B cell (primary cell): ENCODE measurements at regions not wholly inside any gene's neighbourhood (a gene's known extent, or its start where the extent isn't known, plus 50 kb on each side); places are given as distances from the start of the nearest gene placed in this dataset.

ENCODE experiments used
- ATAC-seq: fragments of 200-7000 bp; cut with Tn5 transposase; one replicate; pipeline ENCODE4 v1.10.0; 2021; ENCODE audit warnings: low read depth, mild to moderate bottlenecking, moderate number of reproducible peaks, moderate library complexity
- CTCF ChIA-PET: fragments of 350-600 bp; sonication (Branson Sonifier 250); formaldehyde crosslinking; loops from one replicate; lab custom pipeline; 2021; ENCODE audit warnings: antibody characterized with exemption, inconsistent platforms; lab: Charles Lee
- POLR2A ChIA-PET: fragments of 350-600 bp; sonication (Branson Sonifier 250); formaldehyde crosslinking; loops from one replicate; lab custom pipeline; 2021; ENCODE audit warnings: antibody characterized with exemption; lab: Charles Lee
- DNase-seq: peaks from one replicate; pipeline ENCODE4 v3.0.0; 2013
- H2AFZ ChIP-seq: 2 replicates; pipeline ENCODE4 v1.6.1; 2012; ENCODE audit warnings: mild to moderate bottlenecking, low read depth, low read length; ENCODE audit not compliant: insufficient read depth, poor library complexity, severe bottlenecking
- H3K27ac ChIP-seq, 2 donors: 1 replicate in 1 of 2; 2 replicates in 1 of 2; pipeline ENCODE4 v1.5.1; 2012 to 2013; ENCODE audit warnings: low read length in 2 of 2, mild to moderate bottlenecking in 2 of 2, moderate library complexity in 1 of 2
- H3K27me3 ChIP-seq, 4 experiments: fragments of 200-600 bp in 1 of 4; sonication (generic) in 1 of 4; replicated peaks in 1 of 4; 1 replicate in 2 of 4; 2 replicates in 2 of 4; pipeline versions ENCODE4 v1.6.1 to v1.7.0; 2013 to 2016; ENCODE audit warnings: low read length in 3 of 4, mild to moderate bottlenecking in 2 of 4, mixed read lengths in 1 of 4, moderate library complexity in 1 of 4; ENCODE audit not compliant: insufficient read depth in 4 of 4, control insufficient read depth in 3 of 4; ENCODE audit errors: control extremely low read depth in 1 of 4
- H3K36me3 ChIP-seq, 2 experiments: replicated peaks in 1 of 2; 1 replicate in 1 of 2; 2 replicates in 1 of 2; pipeline versions ENCODE4 v1.6.1 to v1.7.1; 2013; ENCODE audit warnings: low read length in 1 of 2; ENCODE audit not compliant: insufficient read depth in 2 of 2, control insufficient read depth in 1 of 2; ENCODE audit errors: control extremely low read depth in 1 of 2, extremely low read depth in 1 of 2
- H3K4me1 ChIP-seq, 2 donors: fragments of 200-600 bp in 1 of 2; sonication (generic) in 1 of 2; 1 replicate in 1 of 2; 2 replicates in 1 of 2; pipeline versions ENCODE4 v1.5.1 to v1.6.1; 2013 to 2017; ENCODE audit warnings: low read length in 2 of 2; ENCODE audit not compliant: control insufficient read depth in 2 of 2, insufficient read depth in 2 of 2
- H3K4me2 ChIP-seq: replicated peaks from 2 replicates; pipeline ENCODE3; 2012; ENCODE audit warnings: mild to moderate bottlenecking, low read depth, low read length; ENCODE audit not compliant: poor library complexity, severe bottlenecking
- H3K4me3 ChIP-seq, 5 experiments: fragments of 200-600 bp in 1 of 5; sonication (generic) in 1 of 5; 1 replicate in 3 of 5; 2 replicates in 2 of 5; pipeline versions ENCODE4 v1.5.1 to v1.7.0; 2011 to 2016; ENCODE audit warnings: low read length in 4 of 5, mild to moderate bottlenecking in 4 of 5, low read depth in 2 of 5, control low read depth in 1 of 5, moderate library complexity in 1 of 5; ENCODE audit not compliant: insufficient read depth in 1 of 5; ENCODE audit errors: control extremely low read depth in 1 of 5, extremely low read depth in 1 of 5
- H3K79me2 ChIP-seq: fragments of 200-600 bp; sonication (generic); one replicate; pipeline ENCODE4 v1.6.0; 2016; ENCODE audit warnings: low read length; ENCODE audit not compliant: control insufficient read depth, insufficient read depth
- H3K9ac ChIP-seq: fragments of 200-600 bp; sonication (generic); 2 replicates; pipeline ENCODE4 v1.6.1; 2017; ENCODE audit warnings: mild to moderate bottlenecking, low read length, moderate library complexity
- H3K9me3 ChIP-seq, 3 donors: one replicate each; pipeline versions ENCODE4 v1.6.1 to v1.7.1; 2013; ENCODE audit warnings: low read length in 2 of 3; ENCODE audit not compliant: control insufficient read depth in 2 of 3, insufficient read depth in 1 of 3; ENCODE audit errors: control extremely low read depth in 1 of 3
- H4K20me1 ChIP-seq: 2 replicates; pipeline ENCODE4 v1.6.0; 2012; ENCODE audit warnings: mild to moderate bottlenecking, low read length; ENCODE audit not compliant: insufficient read depth, control insufficient read depth, poor library complexity, severe bottlenecking
- H3K27ac Mint-ChIP-seq: one replicate; pipeline ENCODE4 v1.8.0; 2021; ENCODE audit warnings: mixed read lengths
- H3K27me3 Mint-ChIP-seq: one replicate; pipeline ENCODE4 v1.8.0; 2021; ENCODE audit warnings: mixed read lengths
- H3K4me1 Mint-ChIP-seq: one replicate; pipeline ENCODE4 v1.8.0; 2021; ENCODE audit warnings: mixed read lengths
- H3K4me3 Mint-ChIP-seq: one replicate; pipeline ENCODE4 v1.8.0; 2021; ENCODE audit warnings: mixed read lengths
- H3K9me3 Mint-ChIP-seq: one replicate; pipeline ENCODE4 v1.8.0; 2022; ENCODE audit warnings: mixed read lengths; ENCODE audit not compliant: insufficient read depth
- CTCF ChIP-seq: fragments of 200-600 bp; IDR thresholded peaks from one replicate; pipeline ENCODE4 v1.8.0; 2022; ENCODE audit warnings: antibody characterized with exemption, mild to moderate bottlenecking
- EZH2 ChIP-seq: IDR thresholded peaks from 2 replicates; pipeline ENCODE4 v1.6.1; 2012; ENCODE audit warnings: borderline replicate concordance, low read depth, mild to moderate bottlenecking, moderate library complexity, low read length; ENCODE audit not compliant: insufficient read depth, poor library complexity, severe bottlenecking
- WGBS: methylation state at CpG from one replicate; pipeline ENCODE4 v1.1.5; 2013; ENCODE audit warnings: missing lambda C conversion rate; ENCODE audit not compliant: insufficient coverage; 5-methylcytosine and 5-hydroxymethylcytosine counted together
- intact Hi-C: fragments of 100-400 bp; cut with micrococcal nuclease; formaldehyde crosslinking; loops from one replicate; pipeline ENCODE4 v1.10.0; 2022

- H2AFZ ChIP-seq, result no peak overlapping the region
- ATAC-seq (no peak), DNase-seq (no peak)
- Mint-ChIP-seq H3K27me3 (no peaks in the 10 kb centered on the region), H3K27ac (no peak overlapping the region), H3K4me1 (no peaks in the 10 kb centered on the region), H3K9me3 (no peaks in the 10 kb centered on the region), H3K4me3 (no peak overlapping the region)
- H3K27ac ChIP-seq, result no peak overlapping the region
- intact Hi-C loops, result no loop called here
- WGBS, result no CpG with 5 or more reads among the region's 3 CpGs
- H3K4me1 ChIP-seq, result no peaks in the 10 kb centered on the region
- CTCF ChIA-PET, result no interaction called here
- H3K4me3 ChIP-seq, result no peak overlapping the region
- POLR2A ChIA-PET, result no interaction called here
- H3K9ac ChIP-seq, result no peak overlapping the region
- no peaks in the 10 kb centered on the region for H3K79me2 ChIP-seq
- H4K20me1 ChIP-seq, result no peaks in the 10 kb centered on the region
- H3K9me3 ChIP-seq, result no peaks in the 10 kb centered on the region
- TF ChIP-seq EZH2, result no peak
- no peak for TF ChIP-seq CTCF
- no peak overlapping the region for H3K4me2 ChIP-seq
- H3K36me3 ChIP-seq, result no peaks in the 10 kb centered on the region
- H3K27me3 ChIP-seq, result no peaks in the 10 kb centered on the region
Observed at GRCh38 chr5:143557061-143557818, 153.8 kb upstream of the NR3C1 start.

DNA sequence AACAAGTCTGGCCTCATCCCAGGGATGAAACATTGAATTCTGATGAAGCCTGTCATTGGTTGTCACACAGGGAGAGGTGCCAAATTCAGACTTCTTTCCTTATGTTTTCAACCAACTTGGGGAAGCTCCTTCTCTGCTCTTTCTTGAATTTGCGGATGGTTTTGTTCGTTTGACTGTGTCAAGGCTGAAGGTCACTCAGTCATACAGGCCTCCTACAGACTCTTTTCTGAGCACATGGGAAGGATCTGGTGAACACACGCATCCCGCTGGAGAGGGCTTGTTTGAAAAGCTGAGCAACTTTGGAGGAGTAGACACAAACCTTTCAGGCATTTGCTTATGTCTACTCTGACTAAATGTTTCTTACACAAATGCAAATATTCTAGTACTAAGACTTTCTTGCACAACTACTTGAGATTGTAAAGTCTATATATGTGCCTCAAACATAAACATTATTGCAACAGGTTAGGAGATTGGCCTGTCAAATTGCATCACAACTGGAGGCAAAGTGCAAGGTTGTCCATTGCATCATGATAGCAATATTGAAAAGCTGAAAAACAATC is 151.5 kb upstream of the NR3C1 start:
- TF ChIP-seq CTCF (no peak), EZH2 (no peak)
- Histone ChIP-seq H4K20me1 (no peaks in the 10 kb centered on the region), H3K4me3 (no peak overlapping the region), H3K9ac (no peak overlapping the region), H3K9me3 (no peaks in the 10 kb centered on the region), H2AFZ (no peak overlapping the region), H3K4me2 (no peak overlapping the region), H3K79me2 (no peaks in the 10 kb centered on the region), H3K27ac (no peak overlapping the region), H3K36me3 (no peaks in the 10 kb centered on the region), H3K27me3 (no peaks in the 10 kb centered on the region), H3K4me1 (no peaks in the 10 kb centered on the region)
- DNase-seq (no peak), ATAC-seq (no peak)
- H3K27ac Mint-ChIP-seq, result no peak overlapping the region
- POLR2A ChIA-PET, result no interaction called here
- no peaks in the 10 kb centered on the region for H3K4me1 Mint-ChIP-seq
- WGBS, result no CpG with 5 or more reads among the region's 4 CpGs
- CTCF ChIA-PET, result no interaction called here
- no peak overlapping the region for H3K4me3 Mint-ChIP-seq
- intact Hi-C loops, result no loop called here
- no peaks in the 10 kb centered on the region for H3K9me3 Mint-ChIP-seq
- no peaks in the 10 kb centered on the region for H3K27me3 Mint-ChIP-seq
